Prostate gland (tissue), 2 donors: ENCODE measurements at regions not wholly inside any gene's neighbourhood (a gene's known extent, or its start where the extent isn't known, plus 50 kb on each side); places are given as distances from the start of the nearest gene placed in this dataset.

ENCODE experiments used
- DNase-seq: peaks from one replicate; pipeline ENCODE4 v3.0.0-alpha.2; 2019; ENCODE audit warnings: low spot score
- H3K27ac ChIP-seq, 2 donors: fragments of 200-600 bp; sonication (generic); 2 replicates each; pipeline ENCODE4 v1.5.1; 2017 to 2019
- H3K27me3 ChIP-seq: fragments of 200-600 bp; sonication (generic); replicated peaks from 2 replicates; pipeline ENCODE4 v1.5.1; 2019; ENCODE audit not compliant: insufficient read depth
- H3K36me3 ChIP-seq, 2 donors: fragments of 200-600 bp; sonication (generic); 1 replicate in 1 of 2; 2 replicates in 1 of 2; pipeline versions ENCODE4 v1.5.1 to v1.8.1; 2017 to 2019
- H3K4me1 ChIP-seq: fragments of 200-600 bp; sonication (generic); replicated peaks from 2 replicates; pipeline ENCODE4 v1.5.1; 2019
- H3K4me3 ChIP-seq, 2 donors: fragments of 200-600 bp; sonication (generic); 2 replicates each; pipeline ENCODE4 v1.5.1; 2017 to 2019
- H3K9me3 ChIP-seq: fragments of 200-600 bp; sonication (generic); 2 replicates; pipeline ENCODE4 v1.5.1; 2017
- POLR2A ChIP-seq: fragments of 450-650 bp; IDR thresholded peaks from one replicate; pipeline ENCODE4 v1.6.1; 2016; ENCODE audit warnings: antibody characterized with exemption, mild to moderate bottlenecking
- POLR2AphosphoS5 ChIP-seq: sonication (generic); formaldehyde crosslinking; IDR thresholded peaks from one replicate; pipeline ENCODE4 v1.6.1; 2017; ENCODE audit warnings: antibody characterized with exemption
- WGBS: methylation state at CpG from one replicate; pipeline ENCODE4 v1.1.5; 2018; 5-methylcytosine and 5-hydroxymethylcytosine counted together
- intact Hi-C: fragments of 100-400 bp; cut with DNase I; formaldehyde crosslinking; loops from one replicate; pipeline ENCODE4 v1.14.2; 2022
- TF ChIP-seq, protein P1 (sequence below), 4 experiments: fragments of 200-600 bp in 2 of 4; fragments of 450-650 bp in 2 of 4; sonication (generic) in 2 of 4; IDR thresholded peaks; 1 replicate in 3 of 4; 2 replicates in 1 of 4; pipeline ENCODE4 v1.5.1; 2016 to 2019; ENCODE audit warnings: antibody characterized with exemption in 4 of 4, mild to moderate bottlenecking in 2 of 4, moderate library complexity in 2 of 4

DNA sequence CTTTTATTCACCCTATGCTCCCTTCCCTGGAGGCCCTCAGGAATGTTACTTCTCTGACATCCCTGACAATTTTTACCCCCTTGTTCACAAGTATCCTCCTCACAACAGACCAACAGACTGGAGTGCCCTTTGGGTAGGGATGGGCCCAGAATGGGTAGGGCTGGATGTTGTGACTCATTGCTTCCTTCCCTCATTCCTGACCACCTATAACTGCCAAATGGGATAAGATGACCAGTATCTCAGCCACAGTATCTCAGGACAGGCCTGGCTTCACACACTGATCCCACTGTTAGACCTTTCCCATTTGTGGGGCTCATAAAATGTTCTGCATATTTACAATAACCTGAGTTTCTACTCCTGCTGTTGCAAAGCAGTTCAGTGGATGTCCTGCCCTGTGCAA lies 223.0 kb upstream of the LRFN2 start:
- no peaks in the 10 kb centered on the region for H3K9me3 ChIP-seq
- no peak overlapping the region for H3K4me3 ChIP-seq
- no peaks in the 10 kb centered on the region for H3K27me3 ChIP-seq
- no peaks in the 10 kb centered on the region for H3K4me1 ChIP-seq
- H3K36me3 ChIP-seq = no peaks in the 10 kb centered on the region
- intact Hi-C loops = no loop called here
- no peak overlapping the region for H3K27ac ChIP-seq
- TF ChIP-seq POLR2A (no peak), POLR2AphosphoS5 (no peak)
- TF ChIP-seq, protein P1, sequence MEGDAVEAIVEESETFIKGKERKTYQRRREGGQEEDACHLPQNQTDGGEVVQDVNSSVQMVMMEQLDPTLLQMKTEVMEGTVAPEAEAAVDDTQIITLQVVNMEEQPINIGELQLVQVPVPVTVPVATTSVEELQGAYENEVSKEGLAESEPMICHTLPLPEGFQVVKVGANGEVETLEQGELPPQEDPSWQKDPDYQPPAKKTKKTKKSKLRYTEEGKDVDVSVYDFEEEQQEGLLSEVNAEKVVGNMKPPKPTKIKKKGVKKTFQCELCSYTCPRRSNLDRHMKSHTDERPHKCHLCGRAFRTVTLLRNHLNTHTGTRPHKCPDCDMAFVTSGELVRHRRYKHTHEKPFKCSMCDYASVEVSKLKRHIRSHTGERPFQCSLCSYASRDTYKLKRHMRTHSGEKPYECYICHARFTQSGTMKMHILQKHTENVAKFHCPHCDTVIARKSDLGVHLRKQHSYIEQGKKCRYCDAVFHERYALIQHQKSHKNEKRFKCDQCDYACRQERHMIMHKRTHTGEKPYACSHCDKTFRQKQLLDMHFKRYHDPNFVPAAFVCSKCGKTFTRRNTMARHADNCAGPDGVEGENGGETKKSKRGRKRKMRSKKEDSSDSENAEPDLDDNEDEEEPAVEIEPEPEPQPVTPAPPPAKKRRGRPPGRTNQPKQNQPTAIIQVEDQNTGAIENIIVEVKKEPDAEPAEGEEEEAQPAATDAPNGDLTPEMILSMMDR (IDR thresholded peaks at IDR 0.05) = no peak
- DNase-seq = no peak

DNA sequence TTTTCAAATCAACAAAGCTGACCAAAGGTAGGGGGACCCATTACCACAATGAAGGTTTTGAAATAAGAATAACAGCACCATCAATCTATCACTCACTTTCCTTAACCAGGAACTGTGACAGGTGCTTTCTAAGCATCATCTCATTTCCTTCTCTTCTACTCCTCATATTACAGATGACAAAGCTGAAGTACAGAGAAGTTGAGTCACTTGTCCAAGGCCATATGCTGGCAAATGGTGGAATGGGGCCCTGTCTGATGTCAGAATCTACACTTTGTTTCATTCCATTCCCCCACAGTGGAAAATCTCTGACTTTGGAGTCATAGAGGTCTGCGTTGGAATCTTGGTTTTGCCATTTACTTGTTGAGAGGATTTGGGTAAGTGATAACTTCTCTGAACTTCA lies 222.5 kb upstream of the LRFN2 start:
- Histone ChIP-seq H3K4me3 (no peak overlapping the region), H3K9me3 (no peaks in the 10 kb centered on the region), H3K36me3 (no peaks in the 10 kb centered on the region), H3K4me1 (no peaks in the 10 kb centered on the region), H3K27ac (no peak overlapping the region), H3K27me3 (no peaks in the 10 kb centered on the region)
- no peak for TF ChIP-seq POLR2A
- TF ChIP-seq, protein P1 (IDR thresholded peaks at IDR 0.05) = no peak
- TF ChIP-seq POLR2AphosphoS5 = no peak
- intact Hi-C loops = no loop called here
- DNase-seq = no peak
- 90% methylated on average over 1 of the region's 1 CpG for WGBS

DNA sequence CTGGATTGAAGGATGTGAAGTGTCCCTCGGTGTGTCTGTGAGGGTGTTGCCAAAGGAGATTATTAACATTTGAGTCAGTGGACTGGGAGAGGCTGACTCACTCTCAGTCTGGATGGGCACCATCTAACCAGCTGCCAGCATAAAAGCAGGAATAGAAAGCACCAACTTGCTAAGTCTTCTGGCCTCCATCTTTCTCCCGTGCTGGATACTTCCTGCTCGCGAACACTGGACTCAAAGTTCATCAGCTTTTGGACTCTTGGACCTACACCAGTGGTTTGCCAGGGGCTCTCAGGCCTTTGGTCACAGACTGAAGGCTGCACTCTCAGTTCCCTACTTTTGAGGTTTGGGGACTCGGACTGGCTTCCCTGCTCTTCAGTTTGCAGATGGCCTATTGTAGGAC lies 220.3 kb upstream of the LRFN2 start:
- intact Hi-C loops = no loop called here
- no peak for DNase-seq
- Histone ChIP-seq H3K27me3 (no peaks in the 10 kb centered on the region), H3K9me3 (no peaks in the 10 kb centered on the region), H3K4me1 (no peaks in the 10 kb centered on the region), H3K4me3 (no peak overlapping the region), H3K27ac (no peak overlapping the region), H3K36me3 (no peaks in the 10 kb centered on the region)
- 82% methylated on average over 5 of the region's 5 CpGs for WGBS
- TF ChIP-seq POLR2AphosphoS5 = no peak
- TF ChIP-seq, protein P1 (IDR thresholded peaks at IDR 0.05) = no peak
- TF ChIP-seq POLR2A = no peak

DNA sequence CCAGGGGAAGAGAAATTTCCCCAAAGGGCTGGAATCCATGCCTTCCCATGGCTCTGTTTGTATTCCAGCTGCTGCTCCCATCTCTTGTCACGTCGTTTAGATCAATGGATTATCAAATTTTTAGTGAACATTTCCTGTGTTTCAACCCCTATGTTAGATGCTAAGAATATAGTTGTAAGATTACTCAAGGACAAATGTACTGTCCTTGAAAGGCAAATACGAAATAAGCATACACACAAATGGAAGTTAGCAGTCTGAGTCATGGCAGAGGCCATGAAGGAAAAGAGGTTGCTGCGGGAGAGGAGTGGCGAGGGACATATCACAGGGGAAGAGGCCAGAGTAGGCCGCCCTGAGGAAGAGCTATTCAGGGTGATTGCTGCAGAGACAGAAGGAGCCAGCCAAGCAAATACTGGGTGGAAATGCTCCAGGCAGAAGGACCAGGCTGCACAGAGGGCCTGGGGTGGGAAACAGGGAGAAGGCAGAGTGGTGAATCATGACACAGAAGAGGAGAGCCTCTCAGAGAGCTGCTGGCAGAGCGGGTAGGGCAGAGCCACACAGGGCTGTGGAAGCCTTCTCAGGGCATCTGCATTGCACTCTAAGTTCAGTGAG lies 219.2 kb upstream of the LRFN2 start:
- TF ChIP-seq POLR2AphosphoS5 = no peak
- no peak for TF ChIP-seq POLR2A
- TF ChIP-seq, protein P1 (IDR thresholded peaks at IDR 0.05) = no peak
- no peaks in the 10 kb centered on the region for H3K27me3 ChIP-seq
- H3K4me1 ChIP-seq = no peaks in the 10 kb centered on the region
- no peak for DNase-seq
- no peaks in the 10 kb centered on the region for H3K36me3 ChIP-seq
- 82% methylated on average over 7 of the region's 7 CpGs for WGBS
- intact Hi-C loops = no loop called here
- H3K27ac ChIP-seq = no peak overlapping the region
- H3K4me3 ChIP-seq = no peak overlapping the region
- H3K9me3 ChIP-seq = no peaks in the 10 kb centered on the region

DNA sequence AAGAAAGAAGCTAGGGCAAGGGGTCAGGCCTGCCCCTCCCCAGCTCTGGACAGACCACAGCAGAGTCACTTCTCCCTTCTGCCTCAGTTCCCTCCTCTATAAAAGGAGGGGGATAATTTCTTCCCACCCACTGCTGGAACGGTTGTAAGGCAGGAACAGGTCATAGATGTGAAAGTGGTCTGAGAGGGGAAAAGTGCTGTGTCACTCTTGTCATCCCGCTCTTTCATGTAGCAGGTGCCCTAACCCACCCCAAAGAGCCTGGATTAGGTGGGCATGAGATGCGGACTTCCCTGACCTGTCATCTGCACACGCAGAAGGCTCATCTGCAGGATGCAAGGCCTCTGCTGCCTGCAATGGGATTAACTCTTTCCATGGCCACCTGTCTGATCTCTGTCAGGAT lies 218.2 kb upstream of the LRFN2 start:
- TF ChIP-seq, protein P1 (IDR thresholded peaks at IDR 0.05) = no peak
- TF ChIP-seq POLR2A (no peak), POLR2AphosphoS5 (no peak)
- Histone ChIP-seq H3K27ac (no peak overlapping the region), H3K36me3 (no peaks in the 10 kb centered on the region), H3K4me1 (no peaks in the 10 kb centered on the region), H3K27me3 (no peaks in the 10 kb centered on the region), H3K9me3 (no peaks in the 10 kb centered on the region), H3K4me3 (no peak overlapping the region)
- 83% methylated on average over 4 of the region's 4 CpGs for WGBS
- no peak for DNase-seq
- intact Hi-C loops = no loop called here
